NCI-H510A (cell line): ENCODE measurements at regions not wholly inside any gene's neighbourhood (a gene's known extent, or its start where the extent isn't known, plus 50 kb on each side); places are given as distances from the start of the nearest gene placed in this dataset.

Source experiments
- DNase-seq: peaks from one replicate; lab custom pipeline; 2025; lab: John Stamatoyannopoulos, UW

- DNase-seq = no peak
These were observed 657.1 kb downstream of the NR2F1-AS1 start for GRCh38 chr5:92923885-92924284.

- no peak for DNase-seq
These were observed 658.6 kb downstream of the NR2F1-AS1 start for GRCh38 chr5:92922231-92922967.

- no peak for DNase-seq
These were observed 664.0 kb downstream of the NR2F1-AS1 start for GRCh38 chr5:92917044-92917443.

- no peak for DNase-seq
These were observed 665.0 kb downstream of the NR2F1-AS1 start for GRCh38 chr5:92916036-92916435.

DNA sequence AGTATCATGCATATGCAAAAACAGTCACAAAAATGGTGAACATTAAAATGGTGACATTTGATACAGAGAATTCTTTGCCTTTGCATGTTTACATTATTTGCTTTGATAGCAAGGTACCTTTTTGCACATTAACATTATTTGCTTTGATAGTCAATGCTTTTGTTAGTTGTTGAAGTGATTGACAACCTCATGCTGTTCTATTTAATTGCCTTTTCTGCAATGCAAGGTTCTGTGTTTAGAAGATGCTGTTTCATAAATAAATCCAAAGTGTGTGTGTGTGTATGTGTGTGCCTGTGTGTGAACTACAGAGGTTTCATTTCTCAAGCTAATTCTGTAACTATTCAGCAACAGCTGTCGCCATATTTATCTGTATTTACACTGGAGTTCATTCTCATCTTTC is 668.7 kb downstream of the NR2F1-AS1 start:
- no peak for DNase-seq

- no peak for DNase-seq
These were observed 669.2 kb downstream of the NR2F1-AS1 start for GRCh38 chr5:92911851-92912250.

- no peak for DNase-seq
These were observed 669.7 kb downstream of the NR2F1-AS1 start for GRCh38 chr5:92911293-92911692.

DNA sequence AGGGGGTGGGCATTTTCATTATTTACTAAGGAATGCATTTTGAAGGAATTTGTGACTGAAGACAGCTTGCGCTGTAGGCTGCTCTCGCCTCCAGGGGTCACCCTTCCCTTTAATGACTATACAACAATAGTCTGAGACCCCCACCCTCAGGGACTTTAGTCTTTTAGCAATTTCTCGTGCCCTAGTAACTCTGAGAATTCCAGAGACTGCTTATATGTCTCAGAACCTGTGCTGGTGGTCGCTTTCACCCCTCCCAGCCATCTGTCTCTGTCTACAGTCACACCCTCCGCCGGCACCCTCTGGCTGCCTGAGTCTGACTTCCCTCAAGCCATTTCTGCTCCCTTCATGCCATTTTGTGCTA is 671.4 kb downstream of the NR2F1-AS1 start:
- no peak for DNase-seq

- no peak for DNase-seq
These were observed 671.9 kb downstream of the NR2F1-AS1 start for GRCh38 chr5:92908952-92909601.

GRCh38 chr5:92907938-92908606 is 672.9 kb downstream of the NR2F1-AS1 start:
- no peak for DNase-seq

- DNase-seq = no peak
These were observed 674.1 kb downstream of the NR2F1-AS1 start for GRCh38 chr5:92906798-92907376.

- no peak for DNase-seq
These were observed 677.0 kb downstream of the NR2F1-AS1 start for GRCh38 chr5:92904021-92904420.

DNA sequence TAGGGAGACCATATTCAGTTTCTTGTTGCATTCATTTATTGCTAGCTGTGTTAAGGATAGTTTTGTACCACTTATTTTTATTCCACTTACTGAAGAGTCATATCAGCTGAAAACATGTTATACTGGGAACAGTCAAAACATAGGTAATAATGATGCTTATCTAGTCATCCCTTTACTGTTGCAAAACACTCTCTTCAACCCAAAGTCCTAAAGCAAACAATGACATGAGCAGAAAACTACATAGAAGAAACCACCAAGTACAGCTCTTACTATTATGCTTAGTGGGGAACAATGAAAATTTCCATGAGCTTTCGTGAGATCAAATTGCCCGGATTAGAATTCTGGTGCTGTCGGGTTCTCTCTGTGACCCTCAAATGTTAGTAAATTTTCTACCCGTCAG is 681.4 kb downstream of the NR2F1-AS1 start:
- DNase-seq = no peak

DNA sequence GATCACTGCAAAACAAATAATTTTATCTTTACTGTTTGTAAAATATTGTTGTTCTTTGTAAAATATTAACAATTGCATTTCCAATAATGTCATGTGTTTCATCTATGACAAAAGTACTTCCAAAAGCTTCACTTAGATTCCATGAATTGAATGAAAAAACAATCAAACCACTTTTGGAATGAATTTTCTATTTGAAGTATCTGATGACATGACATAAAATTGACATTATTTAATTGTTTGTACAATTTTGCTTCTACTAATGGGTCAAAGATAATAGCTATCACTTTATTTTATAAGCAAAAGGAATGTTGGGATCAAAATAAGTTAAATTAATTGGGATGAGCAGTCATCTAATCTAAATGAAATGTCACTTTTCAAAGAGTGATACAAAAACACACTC is 684.3 kb downstream of the NR2F1-AS1 start:
- no peak for DNase-seq

DNA sequence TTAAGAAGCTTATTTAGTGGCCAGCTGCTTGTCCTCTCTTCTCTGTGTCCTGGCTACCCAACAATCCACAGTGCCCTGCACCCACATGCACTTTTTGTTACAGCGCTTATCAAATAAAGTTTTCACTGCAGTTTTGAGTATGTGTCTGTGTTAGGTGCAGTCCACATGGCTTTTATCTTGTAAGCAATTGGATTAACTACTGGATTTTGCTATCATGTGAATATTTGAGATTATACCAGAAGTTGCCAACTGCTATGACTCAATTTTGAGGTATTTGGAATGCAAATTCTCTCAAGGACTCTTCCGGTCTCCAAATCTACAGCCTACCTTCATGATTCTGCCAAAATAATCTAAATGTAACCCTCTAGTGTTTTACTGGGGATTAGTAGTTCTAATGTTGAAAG is 690.2 kb downstream of the NR2F1-AS1 start:
- DNase-seq = no peak

GRCh38 chr5:92889140-92889539 is 691.9 kb downstream of the NR2F1-AS1 start:
- DNase-seq = no peak

DNA sequence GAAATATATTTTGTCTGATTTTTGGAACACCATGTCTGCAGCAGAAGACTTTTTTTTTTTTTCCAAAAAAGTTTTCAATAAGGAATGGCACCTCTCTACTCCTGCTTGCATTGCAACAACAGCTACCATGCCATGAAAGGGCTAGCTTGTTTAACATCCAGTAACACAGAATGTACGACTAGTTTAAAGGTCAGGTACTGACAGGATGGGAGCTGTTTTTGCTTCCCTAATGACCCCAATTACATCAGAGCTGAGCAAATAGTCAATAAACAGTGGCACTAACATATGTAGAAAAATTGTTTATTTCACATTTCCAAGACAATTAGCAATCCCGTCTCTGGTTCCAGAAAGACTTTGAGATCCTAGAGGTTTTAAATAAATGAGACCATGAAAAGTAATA is 693.8 kb downstream of the NR2F1-AS1 start:
- no peak for DNase-seq

DNA sequence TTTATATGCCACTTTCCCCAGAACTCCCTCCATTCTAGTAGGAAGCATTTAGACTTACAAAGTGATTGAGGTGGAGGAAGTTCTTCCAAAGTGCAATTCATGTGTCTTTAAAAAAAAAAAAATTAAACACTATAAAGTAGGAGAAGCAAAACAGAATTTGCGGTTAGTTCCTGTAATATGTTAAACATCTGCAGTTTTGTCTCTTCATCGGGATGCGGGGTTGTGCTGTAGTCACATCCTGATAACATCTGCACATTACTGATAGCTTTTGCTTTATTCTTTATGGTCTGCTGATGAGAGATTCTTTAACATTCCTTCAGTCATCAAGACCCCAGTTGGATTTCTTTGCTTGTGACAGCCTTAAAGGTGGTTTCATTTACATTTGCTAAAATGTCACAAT is 694.3 kb downstream of the NR2F1-AS1 start:
- DNase-seq = no peak

GRCh38 chr5:92885950-92886349 is 695.1 kb downstream of the NR2F1-AS1 start:
- DNase-seq = no peak

DNA sequence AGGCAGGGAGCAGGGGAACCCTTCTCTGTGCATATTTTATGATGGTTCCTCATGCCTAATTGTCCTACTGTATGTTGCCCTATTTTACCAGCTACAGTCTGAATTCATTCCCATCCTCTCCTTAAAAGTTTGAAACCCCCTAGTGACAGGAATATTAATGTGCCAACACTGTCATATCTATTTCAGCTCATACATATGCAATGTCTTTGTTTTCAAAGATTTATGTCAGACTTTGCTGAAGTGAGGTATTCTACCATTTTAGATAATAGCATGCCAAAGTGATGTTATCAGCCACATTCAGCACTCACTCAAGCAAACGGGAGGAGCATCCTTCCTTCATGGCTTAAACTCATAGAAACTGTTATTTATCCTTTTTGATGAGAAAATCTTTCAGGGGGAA is 696.5 kb downstream of the NR2F1-AS1 start:
- no peak for DNase-seq

- DNase-seq = no peak
These were observed 701.0 kb downstream of the NR2F1-AS1 start for GRCh38 chr5:92879806-92880543.

GRCh38 chr5:92874790-92875189 is 706.2 kb downstream of the NR2F1-AS1 start:
- DNase-seq = no peak
